Epithelial cell of prostate (primary cell): ENCODE measurements at regions not wholly inside any gene's neighbourhood (a gene's known extent, or its start where the extent isn't known, plus 50 kb on each side); places are given as distances from the start of the nearest gene placed in this dataset.
A peak's percentile ranks its signal among the peaks of the same experiment; 100 is the strongest.

Experiments used
- DNase-seq: peaks from one replicate; pipeline ENCODE4 v3.0.0-alpha.2; 2011; ENCODE audit warnings: low read depth, low spot score
- H3K27ac ChIP-seq: fragments of 450-650 bp; 2 replicates; pipeline ENCODE4 v1.5.1; 2017; ENCODE audit warnings: mild to moderate bottlenecking

DNA sequence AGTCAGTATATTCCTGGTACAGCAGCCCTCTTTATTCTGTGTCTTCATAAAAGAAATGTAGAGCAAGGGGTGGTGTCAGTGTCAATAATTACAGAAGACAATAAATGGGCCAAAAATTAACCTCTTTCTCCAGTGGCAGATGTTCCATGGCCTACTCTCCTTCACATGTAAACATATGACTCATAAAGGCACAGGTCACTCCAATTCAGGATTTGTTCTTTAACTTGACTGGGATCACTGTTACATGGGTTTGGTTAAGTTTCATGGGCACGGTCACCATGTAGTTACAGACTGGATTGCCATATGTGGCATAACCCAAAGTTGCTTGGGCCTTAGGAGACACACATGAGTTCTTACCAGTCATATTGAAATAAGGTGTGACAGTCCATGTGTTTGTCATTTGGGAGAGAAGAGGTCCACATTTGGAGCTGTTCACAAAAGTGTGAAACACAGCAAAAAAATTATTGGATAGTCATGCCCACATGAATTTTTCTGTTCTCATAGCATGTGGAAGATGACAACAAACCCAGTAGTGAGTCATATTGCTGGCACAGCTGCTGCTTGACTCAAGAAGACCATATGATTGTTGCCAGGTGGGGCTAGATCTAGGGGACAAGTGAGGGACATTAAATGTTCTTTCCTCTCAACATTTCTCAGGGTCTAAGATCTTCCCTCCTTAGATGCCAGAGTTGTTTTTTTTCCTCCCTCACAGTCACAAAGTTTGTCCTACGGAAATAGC is 68.1 kb upstream of the HTR2A start:
- no peak for DNase-seq
- H3K27ac ChIP-seq = no peak overlapping the region

DNA sequence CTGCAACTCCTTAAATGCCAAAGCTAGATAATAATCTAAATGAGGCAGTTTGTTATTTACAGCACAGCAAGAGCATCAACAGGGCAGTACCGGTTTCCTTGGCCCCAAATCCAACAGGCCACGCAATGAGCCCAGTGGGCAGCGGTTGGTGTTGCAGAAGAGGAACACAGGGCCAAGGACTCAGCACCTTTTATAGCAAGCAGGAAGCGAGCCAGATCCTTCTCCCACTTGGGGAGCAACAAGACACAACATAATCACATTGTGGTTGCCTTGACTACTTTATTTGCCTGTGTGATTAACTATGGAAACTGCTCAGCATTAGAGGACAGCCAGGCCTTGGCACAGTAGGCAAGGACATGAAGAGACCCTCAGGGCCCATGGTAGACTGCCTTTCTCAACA is 67.1 kb upstream of the HTR2A start:
- no peak for DNase-seq
- H3K27ac ChIP-seq = no peak overlapping the region

DNA sequence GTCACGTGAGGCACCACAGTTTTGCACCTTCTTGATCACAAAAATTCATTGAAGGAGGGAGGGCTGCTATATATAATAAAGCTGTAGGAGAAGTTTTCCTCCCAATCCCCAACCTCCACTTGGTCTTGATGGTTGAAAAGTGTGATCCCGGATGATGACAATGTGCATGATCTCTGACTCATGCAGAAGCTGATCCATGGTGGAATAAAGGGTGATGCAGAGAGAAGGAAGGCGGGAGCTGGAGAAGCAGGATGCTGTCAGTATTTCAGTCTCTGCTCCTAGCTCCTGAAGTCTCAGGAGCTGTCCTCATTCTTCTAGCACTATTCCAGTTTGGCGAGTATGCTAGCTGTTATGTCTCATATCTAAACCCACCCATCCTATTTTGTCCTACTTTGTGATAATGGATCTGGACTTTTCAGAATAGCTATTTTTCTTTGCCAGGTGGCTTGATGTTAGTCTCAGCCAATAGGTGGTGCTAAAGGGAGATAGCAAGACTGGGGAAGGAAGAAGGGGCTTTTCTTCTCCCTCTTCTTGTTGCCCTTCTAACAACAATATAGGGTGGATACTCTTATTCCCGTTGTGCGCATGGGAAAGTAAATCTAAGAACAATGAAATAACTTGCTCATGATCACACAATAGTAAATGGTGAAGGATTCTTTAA is 65.6 kb upstream of the HTR2A start:
- no peak overlapping the region for H3K27ac ChIP-seq
- no peak for DNase-seq

DNA sequence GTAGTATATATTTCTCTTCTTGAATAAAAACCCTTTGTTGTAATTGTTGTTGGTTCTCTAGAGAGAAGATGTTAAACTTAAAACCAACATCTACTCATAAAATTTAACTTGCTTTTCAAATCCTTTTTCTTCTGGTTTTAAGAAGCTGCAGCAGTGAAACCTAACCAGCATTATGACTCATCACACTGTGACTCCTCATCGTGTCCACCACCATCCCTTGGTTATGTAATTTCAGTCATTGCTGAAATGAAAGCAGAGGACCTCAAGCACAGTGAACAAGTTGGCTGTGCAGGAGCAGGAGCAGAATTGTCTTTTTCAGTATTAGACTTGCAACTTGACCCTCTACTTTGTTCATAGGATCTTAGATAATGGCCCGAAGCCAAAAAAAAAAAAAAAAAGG is 64.9 kb upstream of the HTR2A start:
- H3K27ac ChIP-seq = no peak overlapping the region
- peak; percentile 63 for DNase-seq

DNA sequence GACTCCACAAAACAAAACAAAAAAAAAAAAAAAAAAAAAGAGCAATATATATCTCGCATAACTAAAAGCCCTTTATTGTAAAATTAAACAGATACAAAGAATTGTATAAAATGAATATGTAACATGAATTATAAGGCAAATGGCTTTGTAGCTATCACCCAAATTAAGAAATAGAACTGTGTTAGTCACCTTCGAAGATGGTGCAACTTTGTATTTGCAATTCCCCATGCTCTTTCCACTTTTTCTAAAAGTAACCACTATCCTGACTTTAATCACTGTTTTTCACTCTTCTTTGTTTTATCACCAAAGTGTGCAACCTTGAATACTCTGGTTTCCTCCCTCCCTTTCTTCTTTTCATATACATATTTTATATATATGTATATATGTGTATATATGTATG is 57.1 kb upstream of the HTR2A start:
- no peak for DNase-seq
- no peak overlapping the region for H3K27ac ChIP-seq

DNA sequence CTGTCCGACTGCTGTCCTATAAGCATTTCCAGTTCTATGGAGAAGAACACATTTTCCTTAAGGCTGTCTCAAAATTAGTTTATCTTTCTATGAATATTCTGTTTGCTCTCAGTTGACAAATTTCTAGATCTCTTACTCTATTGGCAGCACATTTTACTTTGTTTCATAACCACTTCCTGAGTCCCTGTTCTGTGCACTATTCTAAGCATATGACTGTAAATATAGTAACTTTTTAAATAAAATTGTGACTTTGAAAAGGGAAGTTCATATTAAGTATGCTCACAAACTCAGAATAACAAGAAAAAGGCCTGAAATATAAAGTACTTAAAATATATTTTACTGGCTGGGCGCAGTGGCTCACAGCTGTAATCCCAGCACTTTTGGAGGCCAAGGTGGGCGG is 56.5 kb upstream of the HTR2A start:
- DNase-seq = no peak
- no peak overlapping the region for H3K27ac ChIP-seq

DNA sequence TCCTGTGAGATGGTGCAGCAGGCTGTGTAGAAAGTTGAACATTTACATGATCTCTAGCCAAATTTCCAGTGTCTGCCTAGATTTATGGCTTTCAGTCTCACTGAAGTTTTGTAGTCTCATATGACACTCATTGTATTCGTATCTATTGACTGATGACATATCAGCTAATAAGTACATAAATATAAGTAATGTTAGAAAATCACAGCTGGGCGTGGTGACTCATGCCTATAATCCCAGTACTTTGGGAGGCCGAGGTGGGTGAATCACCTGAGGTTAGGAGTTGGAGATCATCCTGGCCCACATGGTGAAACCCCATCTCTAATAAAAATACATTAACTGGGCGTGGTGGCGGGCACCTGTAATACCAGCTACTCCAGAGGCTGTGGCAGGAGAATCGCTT is 54.7 kb upstream of the HTR2A start:
- H3K27ac ChIP-seq = peak overlapping the region; percentile 18

DNA sequence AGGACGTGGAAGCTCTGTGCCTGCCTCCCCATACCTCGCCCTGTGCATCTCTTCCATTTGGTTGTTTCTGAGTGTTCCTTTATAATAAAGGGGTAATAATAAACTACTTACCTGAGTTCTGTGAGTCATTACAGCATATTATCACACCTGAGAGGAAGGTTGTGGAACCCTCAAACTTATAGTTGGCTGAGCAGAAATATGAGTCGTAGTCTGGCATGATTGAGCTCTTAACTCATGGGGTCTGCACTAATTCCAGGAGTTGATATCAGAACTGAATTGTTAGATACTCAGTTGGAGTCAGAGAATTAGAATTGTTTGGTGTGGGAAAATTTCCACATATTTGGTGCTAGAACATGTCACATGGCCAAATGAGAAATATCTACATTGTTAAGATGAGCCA is 52.4 kb upstream of the HTR2A start:
- no peak overlapping the region for H3K27ac ChIP-seq
- no peak for DNase-seq

More for the DNA sequence above, 54.7 kb upstream of the HTR2A start:
- peak; percentile 57 for DNase-seq

DNA sequence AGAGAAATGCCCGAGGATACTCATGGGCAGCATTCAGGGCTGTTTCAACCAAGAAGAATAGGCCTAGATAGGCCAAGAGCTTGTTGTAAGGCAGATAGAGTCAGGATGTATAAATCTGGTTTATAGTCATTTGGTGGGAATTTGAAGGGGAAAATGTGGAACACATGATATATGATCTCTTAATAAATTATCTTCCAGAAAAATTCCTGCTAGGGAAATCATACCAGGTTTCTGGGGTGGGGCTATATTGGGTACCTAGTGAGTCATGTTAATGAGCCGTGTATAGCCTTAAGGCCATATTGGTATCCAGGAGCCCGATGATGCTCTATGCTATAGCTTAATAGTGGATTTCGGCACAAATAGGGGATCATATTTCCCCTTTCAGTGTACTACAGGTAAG is 51.5 kb upstream of the HTR2A start:
- DNase-seq = no peak
- H3K27ac ChIP-seq = peak overlapping the region; percentile 18

DNA sequence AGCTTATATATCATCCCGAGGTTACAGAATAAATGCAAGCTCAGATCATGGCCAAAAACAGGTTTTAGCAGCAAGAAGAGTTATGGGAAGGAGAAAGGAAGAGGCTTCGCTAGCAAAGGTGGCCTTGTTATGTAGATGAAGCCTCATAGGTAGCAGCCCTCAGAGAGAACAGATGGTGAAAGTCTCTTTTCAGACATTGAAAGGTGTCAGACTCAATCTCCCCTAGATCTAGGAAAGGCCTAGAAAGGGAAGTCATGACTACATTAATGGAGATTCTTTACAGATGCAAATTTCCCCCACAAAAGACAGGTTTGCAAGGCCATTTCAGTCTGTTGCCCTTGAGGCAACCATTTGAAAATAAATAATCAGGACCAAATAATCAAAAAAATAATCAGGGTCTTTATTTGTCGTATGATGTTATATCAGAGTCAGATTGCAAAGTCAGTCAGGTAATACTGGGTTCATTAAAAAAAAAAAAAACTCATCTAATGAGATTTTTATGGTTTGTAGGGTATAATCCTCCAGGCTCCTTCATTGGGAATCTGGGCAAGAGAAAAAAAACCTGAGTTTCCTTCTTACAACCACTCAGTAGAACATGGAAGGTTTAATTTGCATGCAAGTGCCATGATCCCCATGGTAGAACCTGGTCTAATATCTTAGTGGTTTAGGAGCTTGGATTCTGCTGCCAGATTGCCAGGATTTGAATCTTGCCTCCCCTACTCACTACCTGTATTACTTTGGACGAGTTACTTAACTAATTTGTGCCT is 50.8 kb upstream of the HTR2A start:
- H3K27ac ChIP-seq = peak overlapping the region; percentile 18
- DNase-seq = no peak
